ENCODE measurements at regions not wholly inside any gene's neighbourhood (a gene's known extent, or its start where the extent isn't known, plus 50 kb on each side); places are given as distances from the start of the nearest gene placed in this dataset.

GRCh38 chr10:64476506-64476905, 955.3 kb downstream of the REEP3 start:
- Histone ChIP-seq H3K9me2 (replicated peaks; ENCODE audit: insufficient read depth, low read length) (no peaks in the 10 kb centered on the region), H3K79me2 (ENCODE audit: insufficient read depth, low read length) (no peaks in the 10 kb centered on the region), H3K9me3 (ENCODE audit: insufficient read depth, low read length) (no peaks in the 10 kb centered on the region), H3K4me2 (ENCODE audit: low read depth, low read length, poor library complexity, severe bottlenecking) (no peak overlapping the region), H3K36me3 (ENCODE audit: low read length) (no peaks in the 10 kb centered on the region), H2AFZ (ENCODE audit: low read depth, low read length, severe bottlenecking) (no peak overlapping the region), H3F3A (ENCODE audit: insufficient read depth) (no peaks in the 10 kb centered on the region), H3K27me3 (ENCODE audit: low read length) (no peaks in the 10 kb centered on the region), H3K9ac (ENCODE audit: low read length) (no peak overlapping the region), H4K20me1 (ENCODE audit: low read depth, low read length) (no peaks in the 10 kb centered on the region), H3K27ac (ENCODE audit: low read depth, low read length) (no peak overlapping the region), H3K4me3 (ENCODE audit: insufficient read depth, low read length, poor library complexity, severe bottlenecking) (no peak overlapping the region)
- TF ChIP-seq, protein P1, sequence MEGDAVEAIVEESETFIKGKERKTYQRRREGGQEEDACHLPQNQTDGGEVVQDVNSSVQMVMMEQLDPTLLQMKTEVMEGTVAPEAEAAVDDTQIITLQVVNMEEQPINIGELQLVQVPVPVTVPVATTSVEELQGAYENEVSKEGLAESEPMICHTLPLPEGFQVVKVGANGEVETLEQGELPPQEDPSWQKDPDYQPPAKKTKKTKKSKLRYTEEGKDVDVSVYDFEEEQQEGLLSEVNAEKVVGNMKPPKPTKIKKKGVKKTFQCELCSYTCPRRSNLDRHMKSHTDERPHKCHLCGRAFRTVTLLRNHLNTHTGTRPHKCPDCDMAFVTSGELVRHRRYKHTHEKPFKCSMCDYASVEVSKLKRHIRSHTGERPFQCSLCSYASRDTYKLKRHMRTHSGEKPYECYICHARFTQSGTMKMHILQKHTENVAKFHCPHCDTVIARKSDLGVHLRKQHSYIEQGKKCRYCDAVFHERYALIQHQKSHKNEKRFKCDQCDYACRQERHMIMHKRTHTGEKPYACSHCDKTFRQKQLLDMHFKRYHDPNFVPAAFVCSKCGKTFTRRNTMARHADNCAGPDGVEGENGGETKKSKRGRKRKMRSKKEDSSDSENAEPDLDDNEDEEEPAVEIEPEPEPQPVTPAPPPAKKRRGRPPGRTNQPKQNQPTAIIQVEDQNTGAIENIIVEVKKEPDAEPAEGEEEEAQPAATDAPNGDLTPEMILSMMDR (IDR thresholded peaks at IDR 0.05; ENCODE audit: insufficient read depth, low read length, poor library complexity, severe bottlenecking) = no peak
- no peak for TF ChIP-seq EZH2phosphoT487 (conservative IDR thresholded peaks at IDR 0.05; ENCODE audit: low read length)

GRCh38 chr10:64477791-64478190, 956.6 kb downstream of the REEP3 start:
- no peak for TF ChIP-seq EZH2phosphoT487 (conservative IDR thresholded peaks at IDR 0.05; ENCODE audit: low read length)
- TF ChIP-seq, protein P1 (IDR thresholded peaks at IDR 0.05; ENCODE audit: insufficient read depth, low read length, poor library complexity, severe bottlenecking) = no peak
- H4K20me1 ChIP-seq (ENCODE audit: low read depth, low read length) = no peaks in the 10 kb centered on the region
- no peaks in the 10 kb centered on the region for H3K9me2 ChIP-seq (replicated peaks; ENCODE audit: insufficient read depth, low read length)
- H3K36me3 ChIP-seq (ENCODE audit: low read length) = no peaks in the 10 kb centered on the region
- H3K4me2 ChIP-seq (ENCODE audit: low read depth, low read length, poor library complexity, severe bottlenecking) = no peak overlapping the region
- H3K27ac ChIP-seq (ENCODE audit: low read depth, low read length) = no peak overlapping the region
- H3K27me3 ChIP-seq (ENCODE audit: low read length) = no peaks in the 10 kb centered on the region
- H3F3A ChIP-seq (ENCODE audit: insufficient read depth) = no peaks in the 10 kb centered on the region
- no peaks in the 10 kb centered on the region for H3K79me2 ChIP-seq (ENCODE audit: insufficient read depth, low read length)
- H3K4me3 ChIP-seq (ENCODE audit: insufficient read depth, low read length, poor library complexity, severe bottlenecking) = no peak overlapping the region
- no peak overlapping the region for H2AFZ ChIP-seq (ENCODE audit: low read depth, low read length, severe bottlenecking)
- H3K9ac ChIP-seq (ENCODE audit: low read length) = no peak overlapping the region
- H3K9me3 ChIP-seq (ENCODE audit: insufficient read depth, low read length) = no peaks in the 10 kb centered on the region

- Histone ChIP-seq H3K27ac (ENCODE audit: low read depth, low read length) (no peak overlapping the region), H3K9me3 (ENCODE audit: insufficient read depth, low read length) (no peaks in the 10 kb centered on the region), H3F3A (ENCODE audit: insufficient read depth) (no peaks in the 10 kb centered on the region), H3K9me2 (replicated peaks; ENCODE audit: insufficient read depth, low read length) (no peaks in the 10 kb centered on the region), H3K79me2 (ENCODE audit: insufficient read depth, low read length) (no peaks in the 10 kb centered on the region), H2AFZ (ENCODE audit: low read depth, low read length, severe bottlenecking) (no peak overlapping the region), H3K4me3 (ENCODE audit: insufficient read depth, low read length, poor library complexity, severe bottlenecking) (no peak overlapping the region), H3K9ac (ENCODE audit: low read length) (no peak overlapping the region), H3K27me3 (ENCODE audit: low read length) (no peaks in the 10 kb centered on the region), H4K20me1 (ENCODE audit: low read depth, low read length) (no peaks in the 10 kb centered on the region), H3K36me3 (ENCODE audit: low read length) (no peaks in the 10 kb centered on the region), H3K4me2 (ENCODE audit: low read depth, low read length, poor library complexity, severe bottlenecking) (no peak overlapping the region)
- TF ChIP-seq, protein P1 (IDR thresholded peaks at IDR 0.05; ENCODE audit: insufficient read depth, low read length, poor library complexity, severe bottlenecking) = no peak
Measured at GRCh38 chr10:64484811-64485330, 963.7 kb downstream of the REEP3 start.
